Stimulated activated CD8-positive, alpha-beta memory T cell treated with anti-CD3 and anti-CD28 coated beads, Interleukin-7, amount 100 ng/mL, for 1 hour (primary cell): ENCODE measurements at regions not wholly inside any gene's neighbourhood (a gene's known extent, or its start where the extent isn't known, plus 50 kb on each side); places are given as distances from the start of the nearest gene placed in this dataset.

ENCODE experiments used
- DNase-seq, 2 donors: peaks; one replicate each; pipeline ENCODE4 v3.0.0-alpha.2; 2020; ENCODE audit warnings: low read depth in 2 of 2

GRCh38 chr7:33813331-33813730, 92.0 kb upstream of the BMPER start:
- no peak for DNase-seq

- DNase-seq: no peak
These were observed 90.9 kb upstream of the BMPER start for GRCh38 chr7:33814400-33814799.

- DNase-seq: no peak
These were observed 90.4 kb upstream of the BMPER start for GRCh38 chr7:33814936-33815335.

GRCh38 chr7:33815336-33815735, 90.0 kb upstream of the BMPER start:
- DNase-seq: no peak

GRCh38 chr7:33816106-33816505, 89.2 kb upstream of the BMPER start:
- DNase-seq: no peak

- no peak for DNase-seq
These were observed 85.7 kb upstream of the BMPER start for GRCh38 chr7:33819658-33820057.

- no peak for DNase-seq
These were observed 85.1 kb upstream of the BMPER start for GRCh38 chr7:33820206-33820605.

GRCh38 chr7:33821970-33822369, 83.4 kb upstream of the BMPER start:
- no peak for DNase-seq

- DNase-seq: no peak
These were observed 81.4 kb upstream of the BMPER start for GRCh38 chr7:33823913-33824312.

GRCh38 chr7:33824911-33825459, 80.4 kb upstream of the BMPER start:
- no peak for DNase-seq

- no peak for DNase-seq
These were observed 79.7 kb upstream of the BMPER start for GRCh38 chr7:33825644-33826043.

- DNase-seq: no peak
These were observed 75.8 kb upstream of the BMPER start for GRCh38 chr7:33829536-33829935.

- DNase-seq: no peak
These were observed 73.8 kb upstream of the BMPER start for GRCh38 chr7:33831389-33832141.

GRCh38 chr7:33832271-33832721, 73.0 kb upstream of the BMPER start:
- no peak for DNase-seq

- DNase-seq: no peak
These were observed 68.5 kb upstream of the BMPER start for GRCh38 chr7:33836797-33837355.

- no peak for DNase-seq
These were observed 67.9 kb upstream of the BMPER start for GRCh38 chr7:33837356-33837851.

GRCh38 chr7:33841031-33841430, 64.3 kb upstream of the BMPER start:
- no peak for DNase-seq

GRCh38 chr7:33841705-33842129, 63.6 kb upstream of the BMPER start:
- DNase-seq: no peak

GRCh38 chr7:33842150-33842549, 63.2 kb upstream of the BMPER start:
- no peak for DNase-seq

- no peak for DNase-seq
These were observed 59.3 kb upstream of the BMPER start for GRCh38 chr7:33845991-33846509.

- DNase-seq: no peak
These were observed 56.3 kb upstream of the BMPER start for GRCh38 chr7:33849004-33849403.

- no peak for DNase-seq
These were observed 55.3 kb upstream of the BMPER start for GRCh38 chr7:33849971-33850559.
